Heart right ventricle (tissue), 16 donors: ENCODE measurements at regions not wholly inside any gene's neighbourhood (a gene's known extent, or its start where the extent isn't known, plus 50 kb on each side); places are given as distances from the start of the nearest gene placed in this dataset.

Source experiments
- ATAC-seq, 8 donors: fragments of 200-7000 bp; cut with Tn5 transposase; one replicate each; pipeline ENCODE4 v1.9.1; 2020; ENCODE audit warnings: mild to moderate bottlenecking in 8 of 8, moderate library complexity in 8 of 8, moderate number of reproducible peaks in 1 of 8
- DNase-seq, 2 donors: peaks; one replicate each; pipeline ENCODE4 v3.0.0-alpha.2; 2020
- H3K27ac ChIP-seq, 10 donors: fragments of 200-600 bp; sonication (generic) in 2 of 10; one replicate each; pipeline versions ENCODE4 v1.5.0 to v1.8.0; 2020 to 2022; ENCODE audit warnings: mild to moderate bottlenecking in 3 of 10
- H3K27me3 ChIP-seq, 7 donors: fragments of 200-600 bp; one replicate each; pipeline ENCODE4 v1.8.0; 2021 to 2022; ENCODE audit warnings: mild to moderate bottlenecking in 2 of 7
- H3K36me3 ChIP-seq, 9 donors: fragments of 200-600 bp; sonication (generic) in 1 of 9; one replicate each; pipeline versions ENCODE4 v1.5.0 to v1.8.0; 2020 to 2022; ENCODE audit warnings: mild to moderate bottlenecking in 2 of 9
- H3K4me1 ChIP-seq, 9 donors: fragments of 200-600 bp; sonication (generic) in 1 of 9; one replicate each; pipeline versions ENCODE4 v1.5.0 to v1.8.0; 2020 to 2022; ENCODE audit warnings: mild to moderate bottlenecking in 4 of 9
- H3K4me3 ChIP-seq, 10 donors: fragments of 200-600 bp; sonication (generic) in 2 of 10; one replicate each; pipeline versions ENCODE4 v1.5.0 to v1.8.0; 2020 to 2022; ENCODE audit warnings: mild to moderate bottlenecking in 7 of 10, moderate library complexity in 2 of 10
- H3K9me3 ChIP-seq, 11 donors: fragments of 200-600 bp in 10 of 11; sonication (generic) in 2 of 11; one replicate each; pipeline versions ENCODE4 v1.5.0 to v1.8.0; 2013 to 2022; ENCODE audit warnings: mild to moderate bottlenecking in 2 of 11, control low read depth in 1 of 11, moderate library complexity in 1 of 11
- CTCF ChIP-seq, 9 donors: fragments of 200-600 bp; sonication (generic) in 2 of 9; IDR thresholded peaks; one replicate each; pipeline versions ENCODE4 v1.5.0 to v1.8.0; 2021 to 2022; ENCODE audit warnings: antibody characterized with exemption in 9 of 9, mild to moderate bottlenecking in 5 of 9, moderate library complexity in 1 of 9
- WGBS, 2 donors: extraction: QIAGEN DNeasy Blood & Tissue Kit; methylation state at CpG; one replicate each; pipeline ENCODE4 v1.1.7; 2013; ENCODE audit warnings: inconsistent platforms in 1 of 2; 5-methylcytosine and 5-hydroxymethylcytosine counted together
- intact Hi-C, 10 donors: fragments of 100-400 bp; cut with DNase I; formaldehyde crosslinking; loops; one replicate each; pipeline versions ENCODE4 v1.11.1 to v1.14.2; 2022
- donor health status: Arrhythmogenic right ventricular cardiomyopathy.
- donor health status: ischemic (EF 13 %, LVEDD 7.1; RV severe dilation, severe dysfunction).
- donor health status: healthy with polysubstance abuse.
- donor health status: DM: no; HTN: yes; CAD: no.
- donor health status: DM: no; HTN: no; CAD: no.
- donor health status: ischemic (EF 25% LVEDD 6.9; RV normal size, moderate dysfunction).
- donor health status: ischemic (EF 25% LVEDD 5.7; RV mildly dilated, moderate dysfunction).
- donor health status: healthy.
- donor health status: DM: yes; HTN: yes; CAD: no.
- donor health status: Ischemic cardiomyopathy.
- donor health status: ischemic (EF 35%, LVEDD 5.7; RV mildly dilated, moderate dysfunction).
- donor health status: nonischemic (EF 11% LVEDD 7.7; RV severe dilation, severe dysfunction).
- donor health status: DM: yes; HTN: yes; CAD: no.
- donor health status: PGD.
- donor health status: ischemic (EF 29% LVEDD 5.4; RV normal size, mild dysfunction).
- donor health status: nonischemic (EF 23%, LVEDD 6.1; RV moderate dilation, normal function).

- no peak for ATAC-seq
- DNase-seq = no peak
- WGBS, 2 donors = 23 to 28% methylated on average over 2 of the region's 2 CpGs
- H3K27ac ChIP-seq = no peak overlapping the region
- no peaks in the 10 kb centered on the region for H3K4me1 ChIP-seq
- H3K9me3 ChIP-seq = no peaks in the 10 kb centered on the region
- H3K27me3 ChIP-seq = no peaks in the 10 kb centered on the region
- no peaks in the 10 kb centered on the region for H3K36me3 ChIP-seq
- no peak overlapping the region for H3K4me3 ChIP-seq
- intact Hi-C loops = no loop called here
- no peak for TF ChIP-seq CTCF (IDR thresholded peaks at IDR 0.05)
Measured at GRCh38 chr4:116668190-116668589, 417.2 kb downstream of the TRAM1L1 start.

GRCh38 chr4:116665716-116666115 is 419.7 kb downstream of the TRAM1L1 start:
- intact Hi-C loops = no loop called here
- H3K9me3 ChIP-seq = peaks cover 0 to 13% (median 0%) of the 10 kb centered on the region in 11 donors
- no peaks in the 10 kb centered on the region for H3K27me3 ChIP-seq
- H3K36me3 ChIP-seq = no peaks in the 10 kb centered on the region
- no peak overlapping the region for H3K27ac ChIP-seq
- DNase-seq = no peak
- H3K4me3 ChIP-seq = no peak overlapping the region
- TF ChIP-seq CTCF (IDR thresholded peaks at IDR 0.05) = no peak
- no peaks in the 10 kb centered on the region for H3K4me1 ChIP-seq
- no peak for ATAC-seq
- 65 to 87% methylated on average over 1 of the region's 1 CpG for WGBS, 2 donors

GRCh38 chr4:116664198-116664597 is 421.2 kb downstream of the TRAM1L1 start:
- Histone ChIP-seq H3K9me3 (peaks cover 0 to 27% (median 9%) of the 10 kb centered on the region in 11 donors), H3K4me3 (no peak overlapping the region), H3K27ac (no peak overlapping the region), H3K4me1 (no peaks in the 10 kb centered on the region), H3K27me3 (no peaks in the 10 kb centered on the region), H3K36me3 (no peaks in the 10 kb centered on the region)
- intact Hi-C loops = no loop called here
- WGBS, 2 donors = 92 to 100% methylated on average over 2 of the region's 2 CpGs
- TF ChIP-seq CTCF (IDR thresholded peaks at IDR 0.05) = no peak
- ATAC-seq = no peak
- no peak for DNase-seq

GRCh38 chr4:116639070-116639577 is 446.3 kb downstream of the TRAM1L1 start:
- Histone ChIP-seq H3K4me3 (no peak overlapping the region), H3K27ac (no peak overlapping the region), H3K4me1 (no peaks in the 10 kb centered on the region), H3K36me3 (no peaks in the 10 kb centered on the region), H3K9me3 (no peaks in the 10 kb centered on the region), H3K27me3 (no peaks in the 10 kb centered on the region)
- TF ChIP-seq CTCF (IDR thresholded peaks at IDR 0.05) = no peak
- ATAC-seq = no peak
- WGBS, 2 donors = 43 to 68% methylated on average over 3 of the region's 3 CpGs
- intact Hi-C loops = no loop called here
- DNase-seq = no peak
